Activated naive CD8-positive, alpha-beta T cell treated with anti-CD3 and anti-CD28 coated beads, Interleukin-2, amount 10 ng/mL, durations not matched to agents 7 days and 5 days (primary cell): ENCODE measurements at regions not wholly inside any gene's neighbourhood (a gene's known extent, or its start where the extent isn't known, plus 50 kb on each side); places are given as distances from the start of the nearest gene placed in this dataset. TPM values are rescaled to one million over a fixed set of nuclear protein-coding genes. Genes with fewer than 3 reads are reported as not detected.

Experiments used
- ATAC-seq: fragments of 150-1000 bp; cut with Tn5 transposase; one replicate; pipeline ENCODE4 v1.10.0; 2021; ENCODE audit warnings: low read depth, moderate library complexity
- POLR2A ChIA-PET: fragments of 350-600 bp; sonication (Branson Sonifier 250); formaldehyde crosslinking; loops from one replicate; lab custom pipeline; 2021; ENCODE audit warnings: antibody characterized with exemption; lab: Charles Lee
- DNase-seq: peaks from one replicate; pipeline ENCODE4 v3.0.0; 2021
- H3K27ac Mint-ChIP-seq: one replicate; pipeline ENCODE4 v1.8.0; 2022; ENCODE audit warnings: mild to moderate bottlenecking, mixed read lengths
- H3K27me3 Mint-ChIP-seq: one replicate; pipeline ENCODE4 v1.8.0; 2022; ENCODE audit warnings: mild to moderate bottlenecking, moderate library complexity, mixed read lengths
- H3K36me3 Mint-ChIP-seq: one replicate; pipeline ENCODE4 v1.8.0; 2021; ENCODE audit warnings: mild to moderate bottlenecking, mixed read lengths
- H3K4me1 Mint-ChIP-seq: one replicate; pipeline ENCODE4 v1.8.0; 2021; ENCODE audit warnings: mixed read lengths
- H3K4me3 Mint-ChIP-seq: one replicate; pipeline ENCODE4 v1.8.0; 2022; ENCODE audit warnings: mild to moderate bottlenecking, moderate library complexity, mixed read lengths
- H3K9me3 Mint-ChIP-seq: one replicate; pipeline ENCODE4 v1.8.0; 2021; ENCODE audit warnings: mixed read lengths
- microRNA-seq: library from miRNA; unstranded; fragments of <30 nt; microRNA quantifications from one replicate; pipeline ENCODE4 v1.2.0, GENCODE V29; 2022

DNA sequence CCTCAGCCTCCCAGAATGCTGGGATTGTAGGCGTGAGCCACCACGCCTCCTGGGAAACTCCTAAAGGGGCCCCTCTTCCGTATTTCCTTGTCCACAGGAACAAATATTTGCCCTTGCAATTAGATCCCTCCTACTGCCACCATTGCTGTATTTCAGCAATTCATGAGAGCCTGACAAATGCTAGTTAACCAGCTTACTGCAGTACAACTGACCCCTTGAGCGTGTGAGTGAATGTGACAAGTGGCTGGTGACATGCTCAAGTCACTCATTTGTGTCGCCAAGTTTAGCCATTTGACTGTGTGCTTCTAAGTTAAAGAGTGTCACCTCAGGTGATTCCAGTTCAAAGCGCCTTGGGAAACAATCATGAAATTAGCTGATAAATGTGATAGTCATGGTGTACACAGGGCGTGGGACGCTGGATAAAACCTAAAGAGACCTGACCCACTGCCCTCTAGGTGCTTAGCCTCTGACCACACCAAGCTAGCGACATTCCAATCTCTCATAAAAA lies 56.1 kb upstream of the MAP1LC3B2 start:
- Mint-ChIP-seq H3K4me1 (peaks cover 3% of the 10 kb centered on the region), H3K36me3 (no peaks in the 10 kb centered on the region), H3K9me3 (no peaks in the 10 kb centered on the region), H3K27ac (no peak overlapping the region), H3K4me3 (no peak overlapping the region), H3K27me3 (peaks cover 8% of the 10 kb centered on the region)
- DNase-seq (no peak), ATAC-seq (no peak)
- POLR2A ChIA-PET = no interaction called here

DNA sequence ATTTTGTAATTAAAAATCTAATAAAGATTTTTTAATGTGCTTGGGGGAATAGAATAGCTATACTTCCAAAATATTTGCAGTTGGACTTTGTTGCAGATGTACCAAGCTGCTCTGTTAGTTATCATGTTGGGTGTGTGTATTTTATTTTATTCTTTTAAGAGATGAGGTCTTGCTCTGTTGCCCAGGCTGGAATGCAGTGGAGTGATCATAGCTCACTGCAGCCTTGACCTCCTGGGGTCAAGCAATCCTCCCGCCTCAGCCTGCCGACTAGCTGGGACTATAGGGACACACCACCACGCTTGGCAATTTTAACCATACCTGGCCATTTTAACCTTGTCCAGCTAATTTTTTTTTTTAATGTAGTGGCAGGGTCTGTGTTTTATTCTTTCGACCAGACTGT lies 54.7 kb upstream of the MAP1LC3B2 start:
- H3K4me1 Mint-ChIP-seq = peaks cover 4% of the 10 kb centered on the region
- H3K27ac Mint-ChIP-seq = no peak overlapping the region
- POLR2A ChIA-PET = no interaction called here
- H3K4me3 Mint-ChIP-seq = no peak overlapping the region
- no peaks in the 10 kb centered on the region for H3K36me3 Mint-ChIP-seq
- peaks cover 8% of the 10 kb centered on the region for H3K27me3 Mint-ChIP-seq
- ATAC-seq (no peak), DNase-seq (no peak)
- H3K9me3 Mint-ChIP-seq = no peaks in the 10 kb centered on the region

DNA sequence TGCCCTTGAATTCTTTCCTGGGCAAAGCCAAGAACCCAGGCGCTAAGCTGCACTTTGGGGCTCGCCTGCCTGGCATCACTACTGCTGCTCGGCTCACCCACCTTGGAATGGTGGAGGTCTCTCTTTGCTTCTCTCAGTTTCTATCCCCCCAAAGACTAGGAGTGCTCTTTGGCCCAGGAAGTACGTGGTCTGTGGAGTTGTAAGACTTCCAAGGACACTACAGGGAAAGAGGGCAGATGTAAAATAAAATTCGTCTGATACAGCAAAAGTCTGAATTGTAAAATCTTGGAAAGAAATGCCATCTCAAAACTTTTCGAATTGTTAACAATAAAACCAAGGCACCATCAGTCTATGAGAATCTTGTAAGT lies 52.5 kb upstream of the MAP1LC3B2 start:
- peaks cover 4% of the 10 kb centered on the region for H3K4me1 Mint-ChIP-seq
- peaks cover 8% of the 10 kb centered on the region for H3K27me3 Mint-ChIP-seq
- POLR2A ChIA-PET = no interaction called here
- H3K9me3 Mint-ChIP-seq = no peaks in the 10 kb centered on the region
- no peak overlapping the region for H3K27ac Mint-ChIP-seq
- DNase-seq = no peak
- H3K4me3 Mint-ChIP-seq = no peak overlapping the region
- ATAC-seq = no peak
- H3K36me3 Mint-ChIP-seq = no peaks in the 10 kb centered on the region

DNA sequence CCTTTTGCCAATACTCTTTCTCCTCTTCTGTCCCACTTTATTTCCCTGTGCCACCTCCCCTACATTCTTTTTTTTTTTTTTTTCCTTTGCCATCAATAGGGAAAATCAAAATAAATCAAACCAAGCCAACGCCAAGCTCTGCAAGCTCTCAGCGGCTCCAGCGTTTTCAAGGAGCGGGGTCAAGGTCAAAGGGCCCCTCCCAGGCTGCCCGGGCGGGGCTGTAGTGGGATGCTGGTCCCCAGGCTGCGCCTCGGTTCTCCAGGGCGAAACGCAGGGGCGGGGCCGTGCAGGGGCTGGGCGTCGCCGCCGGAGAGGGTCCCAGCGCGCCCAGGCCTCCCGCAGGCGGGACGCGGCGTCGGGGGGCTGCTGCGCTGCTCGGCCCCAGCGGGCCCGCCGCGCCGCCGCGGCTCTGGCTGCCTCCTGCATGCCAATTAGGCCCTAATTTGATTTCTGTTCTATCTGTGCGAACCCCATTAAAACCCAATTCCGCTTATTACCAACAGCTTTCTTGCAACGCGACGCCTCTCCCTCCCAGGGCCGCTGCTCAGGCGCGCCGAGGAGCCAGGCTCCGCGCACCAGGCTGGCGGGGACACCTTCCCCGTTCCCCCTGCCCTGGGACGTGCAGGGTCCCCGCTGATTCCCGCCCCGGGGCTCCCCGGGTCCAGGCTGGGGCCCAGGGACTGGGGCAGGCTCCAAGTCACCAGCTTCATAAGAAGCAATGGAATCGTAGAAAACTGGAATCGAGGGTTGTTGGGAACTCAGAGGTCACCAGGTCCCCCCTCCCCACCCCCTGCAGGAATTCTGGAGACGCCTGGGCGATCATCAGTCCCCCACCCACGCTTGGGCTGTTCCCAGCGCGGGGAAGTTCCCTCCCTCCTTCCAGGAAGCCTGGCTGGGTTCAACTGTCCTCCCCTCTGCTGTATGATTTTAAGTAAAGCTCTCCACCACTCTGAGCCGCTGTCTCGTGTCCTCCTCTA lies 50.7 kb upstream of the MAP1LC3B2 start:
- Mint-ChIP-seq H3K27ac (no peak overlapping the region), H3K4me3 (peak overlapping the region; percentile 69), H3K9me3 (no peaks in the 10 kb centered on the region), H3K4me1 (peaks cover 4% of the 10 kb centered on the region), H3K36me3 (no peaks in the 10 kb centered on the region), H3K27me3 (peaks cover 13% of the 10 kb centered on the region)
- POLR2A ChIA-PET = no interaction called here
- ATAC-seq (peak; percentile 87), DNase-seq (peak; percentile 59)

Small RNA genes lying in the stretch of these regions (microRNA-seq; reads per million reads assigned to microRNA genes)
- not detected for gene MIR4472-2
